Caco-2 (cell line): ENCODE measurements at regions not wholly inside any gene's neighbourhood (a gene's known extent, or its start where the extent isn't known, plus 50 kb on each side); places are given as distances from the start of the nearest gene placed in this dataset.

ENCODE experiments used
- BruUV-seq: library from RNA; stranded (reverse); fragments of 400-500 nt; replicated peaks from 2 replicates; lab custom pipeline; 2021; lab: Mats Ljungman, UMichigan
- CTCF ChIA-PET: fragments of 300-600 bp; sonication (Branson Sonifier 250); formaldehyde crosslinking; loops from one replicate; lab custom pipeline; 2022; ENCODE audit warnings: antibody characterized with exemption; lab: Charles Lee
- POLR2A ChIA-PET: fragments of 300-600 bp; sonication (Branson Sonifier 250); formaldehyde crosslinking; loops from one replicate; lab custom pipeline; 2022; ENCODE audit warnings: antibody characterized with exemption; lab: Charles Lee
- DNase-seq, 2 experiments: peaks; one replicate each; pipeline versions ENCODE4 v3.0.0 to v3.0.0-alpha.2; 2020 to 2022
- H3K27me3 ChIP-seq: replicated peaks from 2 replicates; pipeline ENCODE4 v1.6.0; 2011; ENCODE audit warnings: low read length; ENCODE audit not compliant: control insufficient read depth, insufficient read depth
- H3K36me3 ChIP-seq: 2 replicates; pipeline ENCODE4 v1.5.1; 2011; ENCODE audit warnings: low read length; ENCODE audit not compliant: control insufficient read depth, insufficient read depth
- H3K4me1 ChIP-seq: fragments of 250-450 bp; sonication (Bioruptor Pico); 2 replicates; pipeline ENCODE4 v1.5.1; 2020; ENCODE audit warnings: mild to moderate bottlenecking
- H3K4me3 ChIP-seq: 2 replicates; pipeline ENCODE4 v1.5.1; 2011; ENCODE audit warnings: low read depth, mild to moderate bottlenecking, control low read depth, low read length
- H3K9me3 ChIP-seq: fragments of 250-450 bp; sonication (Bioruptor Pico); 2 replicates; pipeline ENCODE4 v1.5.1; 2020; ENCODE audit warnings: mild to moderate bottlenecking, moderate library complexity
- H3K27ac Mint-ChIP-seq: one replicate; pipeline ENCODE4 v1.8.0; 2022; ENCODE audit warnings: mixed read lengths; ENCODE audit not compliant: unreplicated experiment
- H3K27me3 Mint-ChIP-seq: one replicate; pipeline ENCODE4 v1.8.0; 2022; ENCODE audit warnings: mixed read lengths; ENCODE audit not compliant: insufficient read depth, unreplicated experiment
- H3K36me3 Mint-ChIP-seq: one replicate; pipeline ENCODE4 v1.8.0; 2022; ENCODE audit warnings: mild to moderate bottlenecking, mixed read lengths; ENCODE audit not compliant: insufficient read depth, unreplicated experiment
- H3K4me1 Mint-ChIP-seq: one replicate; pipeline ENCODE4 v1.8.0; 2022; ENCODE audit warnings: low read depth, mixed read lengths; ENCODE audit not compliant: unreplicated experiment
- H3K4me3 Mint-ChIP-seq: one replicate; pipeline ENCODE4 v1.8.0; 2022; ENCODE audit warnings: mild to moderate bottlenecking, moderate library complexity, mixed read lengths; ENCODE audit not compliant: unreplicated experiment
- H3K9me3 Mint-ChIP-seq: one replicate; pipeline ENCODE4 v1.8.0; 2022; ENCODE audit warnings: mixed read lengths; ENCODE audit not compliant: unreplicated experiment
- intact Hi-C: fragments of 100-400 bp; cut with micrococcal nuclease; formaldehyde crosslinking; loops from one replicate; pipeline ENCODE4 v1.10.0; 2022; ENCODE audit not compliant: unreplicated experiment
- TF ChIP-seq, protein P1 (sequence below), 2 experiments: fragments of 200-600 bp in 1 of 2; IDR thresholded peaks; 1 replicate in 1 of 2; 2 replicates in 1 of 2; pipeline versions ENCODE4 v1.5.1 to v1.8.0; 2011 to 2022; ENCODE audit warnings: antibody characterized with exemption in 1 of 2, control low read depth in 1 of 2, inconsistent platforms in 1 of 2, low read depth in 1 of 2, low read length in 1 of 2, mild to moderate bottlenecking in 1 of 2, moderate library complexity in 1 of 2; ENCODE audit not compliant: insufficient read depth in 1 of 2, severe bottlenecking in 1 of 2, unreplicated experiment in 1 of 2

DNA sequence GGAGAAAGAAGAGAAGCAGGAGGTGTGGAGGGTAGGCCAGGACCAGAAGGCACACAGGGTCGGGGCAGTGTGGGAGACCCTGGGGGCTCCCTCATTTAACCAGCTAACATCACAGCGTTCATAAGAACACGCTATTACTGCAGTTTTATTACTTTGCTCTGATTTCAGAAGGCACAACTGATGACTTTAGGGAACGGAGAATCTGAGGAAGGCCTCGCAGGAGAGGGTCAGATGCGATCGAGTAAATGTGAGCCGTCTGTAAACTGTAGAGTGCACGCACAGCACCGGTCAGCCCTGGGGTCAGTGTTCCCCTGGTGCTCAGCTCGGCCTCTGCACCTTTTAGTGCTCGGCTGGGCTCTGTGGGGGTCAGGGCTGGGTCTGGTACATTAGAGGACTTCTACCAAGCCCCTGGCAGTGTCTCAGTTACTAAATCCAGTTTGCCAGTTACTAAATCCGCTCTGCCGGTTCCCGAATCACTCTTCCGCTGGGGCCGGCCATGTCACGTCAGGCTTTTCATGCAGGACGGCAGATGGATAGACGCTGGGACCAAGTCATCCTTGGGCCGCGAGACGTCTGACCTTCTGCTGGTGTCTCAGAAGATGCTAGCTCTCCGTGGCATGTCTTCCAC is 325.9 kb downstream of the SEC14L1 start:
- POLR2A ChIA-PET: no interaction called here
- H3K27me3 ChIP-seq: no peaks in the 10 kb centered on the region
- Mint-ChIP-seq H3K4me3 (no peak overlapping the region), H3K36me3 (peaks cover 73% of the 10 kb centered on the region), H3K27me3 (no peaks in the 10 kb centered on the region), H3K27ac (peak overlapping the region; percentile 51), H3K4me1 (peaks cover 42% of the 10 kb centered on the region), H3K9me3 (peaks cover 11% of the 10 kb centered on the region)
- DNase-seq: no peak
- TF ChIP-seq, protein P1, sequence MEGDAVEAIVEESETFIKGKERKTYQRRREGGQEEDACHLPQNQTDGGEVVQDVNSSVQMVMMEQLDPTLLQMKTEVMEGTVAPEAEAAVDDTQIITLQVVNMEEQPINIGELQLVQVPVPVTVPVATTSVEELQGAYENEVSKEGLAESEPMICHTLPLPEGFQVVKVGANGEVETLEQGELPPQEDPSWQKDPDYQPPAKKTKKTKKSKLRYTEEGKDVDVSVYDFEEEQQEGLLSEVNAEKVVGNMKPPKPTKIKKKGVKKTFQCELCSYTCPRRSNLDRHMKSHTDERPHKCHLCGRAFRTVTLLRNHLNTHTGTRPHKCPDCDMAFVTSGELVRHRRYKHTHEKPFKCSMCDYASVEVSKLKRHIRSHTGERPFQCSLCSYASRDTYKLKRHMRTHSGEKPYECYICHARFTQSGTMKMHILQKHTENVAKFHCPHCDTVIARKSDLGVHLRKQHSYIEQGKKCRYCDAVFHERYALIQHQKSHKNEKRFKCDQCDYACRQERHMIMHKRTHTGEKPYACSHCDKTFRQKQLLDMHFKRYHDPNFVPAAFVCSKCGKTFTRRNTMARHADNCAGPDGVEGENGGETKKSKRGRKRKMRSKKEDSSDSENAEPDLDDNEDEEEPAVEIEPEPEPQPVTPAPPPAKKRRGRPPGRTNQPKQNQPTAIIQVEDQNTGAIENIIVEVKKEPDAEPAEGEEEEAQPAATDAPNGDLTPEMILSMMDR (IDR thresholded peaks at IDR 0.05; ENCODE audit: insufficient read depth in 1 of 2, low read depth in 1 of 2, low read length in 1 of 2, severe bottlenecking in 1 of 2, unreplicated experiment in 1 of 2): no peak
- no peaks in the 10 kb centered on the region for H3K9me3 ChIP-seq
- H3K4me1 ChIP-seq: peaks cover 30% of the 10 kb centered on the region
- BruUV-seq: no TSS peak
- H3K4me3 ChIP-seq: no peak overlapping the region
- intact Hi-C loops: no loop called here
- no peaks in the 10 kb centered on the region; the same call in 1 of the 2 replicates for H3K36me3 ChIP-seq
- CTCF ChIA-PET: no interaction called here

DNA sequence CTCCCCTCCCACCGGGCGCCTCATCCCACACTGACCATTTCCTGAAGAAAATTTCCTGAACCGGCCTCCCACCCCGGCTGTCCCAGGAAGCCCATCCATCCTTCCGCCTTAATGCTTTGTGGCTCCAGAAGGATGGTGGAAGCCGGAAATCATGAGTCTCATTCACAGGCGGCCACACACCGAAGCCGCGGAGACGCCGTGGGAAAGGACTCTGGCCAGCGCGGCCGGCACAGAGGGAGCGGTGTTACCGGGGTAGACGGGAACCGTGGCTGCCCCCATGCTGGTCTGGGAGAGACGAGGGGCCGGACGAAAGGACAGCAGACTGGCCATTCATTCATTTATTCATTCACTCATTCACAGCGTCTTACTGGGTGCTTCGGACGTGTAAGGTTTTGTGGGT is 326.8 kb downstream of the SEC14L1 start:
- Mint-ChIP-seq H3K4me1 (peaks cover 50% of the 10 kb centered on the region), H3K4me3 (no peak overlapping the region), H3K27ac (no peak overlapping the region), H3K27me3 (no peaks in the 10 kb centered on the region), H3K36me3 (peaks cover 73% of the 10 kb centered on the region), H3K9me3 (peaks cover 11% of the 10 kb centered on the region)
- TF ChIP-seq, protein P1 (IDR thresholded peaks at IDR 0.05; ENCODE audit: insufficient read depth in 1 of 2, low read depth in 1 of 2, low read length in 1 of 2, severe bottlenecking in 1 of 2, unreplicated experiment in 1 of 2): no peak
- intact Hi-C loops: no loop called here
- H3K27me3 ChIP-seq: no peaks in the 10 kb centered on the region
- no TSS peak for BruUV-seq
- no peaks in the 10 kb centered on the region for H3K9me3 ChIP-seq
- H3K4me3 ChIP-seq: no peak overlapping the region
- ChIA-PET POLR2A (no interaction called here), CTCF (no interaction called here)
- H3K4me1 ChIP-seq: peaks cover 38% of the 10 kb centered on the region
- DNase-seq: no peak
- peaks cover 1% of the 10 kb centered on the region; the same call in 1 of the 2 replicates for H3K36me3 ChIP-seq

DNA sequence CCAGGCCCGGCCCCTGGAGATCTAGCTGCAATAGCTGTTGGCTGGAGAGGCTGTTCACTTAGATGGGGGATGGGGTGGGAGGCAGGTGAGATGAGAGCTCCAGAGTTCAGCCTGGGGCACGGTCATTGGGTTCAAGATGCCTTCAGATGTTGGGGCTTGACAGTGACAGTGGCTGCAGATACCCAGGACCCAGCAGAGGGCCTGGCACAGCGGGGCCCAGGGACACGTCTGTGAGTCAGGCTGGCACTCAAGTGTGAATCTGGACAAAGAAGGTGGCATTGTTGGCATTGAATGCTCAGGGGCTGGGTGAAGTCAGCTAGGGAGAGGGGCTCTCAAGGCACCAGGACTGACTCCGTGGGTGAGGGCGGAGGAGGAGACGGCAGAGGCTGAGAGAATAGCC is 328.1 kb downstream of the SEC14L1 start:
- BruUV-seq: no TSS peak
- Mint-ChIP-seq H3K4me1 (peaks cover 64% of the 10 kb centered on the region), H3K36me3 (peaks cover 78% of the 10 kb centered on the region), H3K9me3 (peaks cover 11% of the 10 kb centered on the region), H3K4me3 (peak overlapping the region; percentile 3), H3K27me3 (no peaks in the 10 kb centered on the region), H3K27ac (peak overlapping the region; percentile 60)
- no peak for DNase-seq
- TF ChIP-seq, protein P1 (IDR thresholded peaks at IDR 0.05; ENCODE audit: insufficient read depth in 1 of 2, low read depth in 1 of 2, low read length in 1 of 2, severe bottlenecking in 1 of 2, unreplicated experiment in 1 of 2): no peak
- CTCF ChIA-PET: interaction anchor here (0.8 kb wide), 1 partner anchor 39 kb away, joined by 4 read pairs; no protein-coding TSS in a partner anchor
- intact Hi-C loops: no loop called here
- H3K4me3 ChIP-seq: no peak overlapping the region
- POLR2A ChIA-PET: no interaction called here
- H3K4me1 ChIP-seq: peaks cover 51% of the 10 kb centered on the region
- peaks cover 1% of the 10 kb centered on the region; the same call in 1 of the 2 replicates for H3K36me3 ChIP-seq
- no peaks in the 10 kb centered on the region for H3K9me3 ChIP-seq
- H3K27me3 ChIP-seq: no peaks in the 10 kb centered on the region
